HepG2 (cell line): ENCODE measurements at regions not wholly inside any gene's neighbourhood (a gene's known extent, or its start where the extent isn't known, plus 50 kb on each side); places are given as distances from the start of the nearest gene placed in this dataset.

Experiments used
- ATAC-seq: fragments of 200-7000 bp; cut with Tn5 transposase; 3 replicates; pipeline ENCODE4 v1.9.1; 2020; ENCODE audit warnings: mild to moderate bottlenecking, moderate library complexity
- BruUV-seq: library from RNA; stranded (reverse); fragments of 400-500 nt; replicated peaks from 2 replicates; lab custom pipeline; 2021; lab: Mats Ljungman, UMichigan
- CTCF ChIA-PET: fragments of 300-600 bp; formaldehyde crosslinking; extraction: SDS; loops from one replicate; lab custom pipeline; 2021; ENCODE audit warnings: low total read pairs, inconsistent platforms, low intra/inter-chr PET ratio; lab: Yijun Ruan, JAX
- POLR2A ChIA-PET: fragments of 350-600 bp; sonication (Branson Sonifier 250); formaldehyde crosslinking; loops from one replicate; lab custom pipeline; 2020; ENCODE audit warnings: antibody characterized with exemption, inconsistent platforms; lab: Yijun Ruan, JAX
- DNase-seq: peaks from one replicate; pipeline ENCODE4 v3.0.0-alpha.2; 2015; ENCODE audit warnings: low spot score
- FAIRE-seq: peaks from 3 replicates; lab custom pipeline; 2011; peaks lifted over from hg19 to GRCh38; lab: Jason Lieb, UNC
- H2AFZ ChIP-seq: one replicate; pipeline ENCODE4 v1.6.1; 2011; ENCODE audit warnings: low read length, inconsistent platforms
- H3K27ac ChIP-seq: fragments of 300-600 bp; 3 replicates; pipeline ENCODE4 v1.8.0; 2011; ENCODE audit warnings: mixed run types, mild to moderate bottlenecking, mixed read lengths, low read length, inconsistent platforms; ENCODE audit not compliant: insufficient read depth; ENCODE audit errors: extremely low read length
- H3K27me3 ChIP-seq, 2 experiments: fragments of 200-600 bp in 1 of 2; 2 replicates in 1 of 2; 3 replicates in 1 of 2; pipeline versions ENCODE4 v1.6.0 to v1.8.0; 2011; ENCODE audit warnings: low read length in 2 of 2, mild to moderate bottlenecking in 2 of 2, moderate library complexity in 2 of 2, inconsistent platforms in 1 of 2; ENCODE audit not compliant: insufficient read depth in 2 of 2, control insufficient read depth in 1 of 2
- H3K36me3 ChIP-seq, 2 experiments: fragments of 200-600 bp in 1 of 2; replicated peaks in 1 of 2; 2 replicates in 1 of 2; 3 replicates in 1 of 2; pipeline versions ENCODE4 v1.5.1 to v1.8.0; 2011; ENCODE audit warnings: low read length in 2 of 2, inconsistent platforms in 1 of 2; ENCODE audit not compliant: insufficient read depth in 2 of 2, control insufficient read depth in 1 of 2
- H3K4me1 ChIP-seq: 2 replicates; pipeline ENCODE4 v1.5.1; 2012; ENCODE audit warnings: low read length, inconsistent platforms; ENCODE audit not compliant: insufficient read depth
- H3K4me2 ChIP-seq: 2 replicates; pipeline ENCODE4 v1.6.0; 2011; ENCODE audit warnings: low read depth, low read length, inconsistent platforms
- H3K4me3 ChIP-seq, 3 experiments: fragments of 200-600 bp in 1 of 3; sonication (generic), shearing (Covaris generic) in 1 of 3; replicated peaks in 1 of 3; 2 replicates each; pipeline ENCODE4 v1.5.1; 2011 to 2016; ENCODE audit warnings: low read length in 3 of 3, inconsistent platforms in 2 of 3, low read depth in 2 of 3, mild to moderate bottlenecking in 2 of 3, control low read depth in 1 of 3, mixed read lengths in 1 of 3; ENCODE audit not compliant: insufficient read depth in 1 of 3
- H3K79me2 ChIP-seq: one replicate; pipeline ENCODE4 v1.6.1; 2011; ENCODE audit warnings: low read length, inconsistent platforms; ENCODE audit not compliant: insufficient read depth
- H3K9ac ChIP-seq: 2 replicates; pipeline ENCODE4 v1.6.0; 2011; ENCODE audit warnings: mild to moderate bottlenecking, low read depth, low read length, inconsistent platforms; ENCODE audit not compliant: insufficient read depth
- H3K9me3 ChIP-seq: 2 replicates; pipeline ENCODE4 v1.5.1; 2012; ENCODE audit warnings: mild to moderate bottlenecking, low read length
- H4K20me1 ChIP-seq: 2 replicates; pipeline ENCODE4 v1.6.0; 2011; ENCODE audit warnings: inconsistent platforms, mild to moderate bottlenecking, low read length, moderate library complexity; ENCODE audit not compliant: insufficient read depth
- AGO1 ChIP-seq: fragments of 200-400 bp; formaldehyde crosslinking; IDR thresholded peaks from 2 replicates; pipeline ENCODE4 v1.6.1; 2017; ENCODE audit warnings: mild to moderate bottlenecking, low read depth, low read length, moderate library complexity; ENCODE audit not compliant: poor library complexity, severe bottlenecking
- CBX1 ChIP-seq: IDR thresholded peaks from one replicate; pipeline ENCODE4 v1.6.1; 2016; ENCODE audit warnings: antibody characterized with exemption, low read depth
- CREB3 ChIP-seq: sonication (generic); formaldehyde crosslinking; IDR thresholded peaks from 2 replicates; pipeline ENCODE4 v1.5.0; 2020; ENCODE audit warnings: missing genetic modification reagents
- DMAP1 ChIP-seq: IDR thresholded peaks from 2 replicates; pipeline ENCODE4 v1.6.1; 2016
- ESRRA ChIP-seq: sonication (generic); formaldehyde crosslinking; IDR thresholded peaks from 2 replicates; pipeline ENCODE4 v1.5.1; 2020; ENCODE audit warnings: mild to moderate bottlenecking, low read depth, missing genetic modification reagents
- FOSL2 ChIP-seq: sonication (generic); formaldehyde crosslinking; IDR thresholded peaks from 2 replicates; pipeline ENCODE4 v1.4.0; 2020; ENCODE audit warnings: missing genetic modification reagents
- GATA4 ChIP-seq: sonication (generic); IDR thresholded peaks from 2 replicates; pipeline ENCODE4 v1.6.1; 2016; ENCODE audit warnings: antibody characterized with exemption, low read depth, borderline replicate concordance
- HIVEP1 ChIP-seq: sonication (generic); formaldehyde crosslinking; IDR thresholded peaks from 2 replicates; pipeline ENCODE4 v1.4.0; 2020; ENCODE audit warnings: mild to moderate bottlenecking, missing genetic modification reagents
- HOXD1 ChIP-seq: sonication (generic); formaldehyde crosslinking; IDR thresholded peaks from 2 replicates; pipeline ENCODE4 v1.5.0; 2020; ENCODE audit warnings: missing genetic modification reagents
- KLF9 ChIP-seq: IDR thresholded peaks from 2 replicates; pipeline ENCODE4 v1.6.1; 2016; ENCODE audit warnings: low read depth
- KMT2A ChIP-seq: sonication (generic); formaldehyde crosslinking; IDR thresholded peaks from 2 replicates; pipeline ENCODE4 v1.4.0; 2020; ENCODE audit warnings: missing genetic modification reagents
- MEIS2 ChIP-seq: sonication (generic); formaldehyde crosslinking; IDR thresholded peaks from 2 replicates; pipeline ENCODE4 v1.9.0; 2021; ENCODE audit warnings: mild to moderate bottlenecking, missing genetic modification reagents
- SMARCC2 ChIP-seq: fragments of 450-650 bp; IDR thresholded peaks from 2 replicates; pipeline ENCODE4 v1.6.1; 2017; ENCODE audit warnings: antibody characterized with exemption, mild to moderate bottlenecking
- SP4 ChIP-seq: sonication (generic); formaldehyde crosslinking; IDR thresholded peaks from 2 replicates; pipeline ENCODE4 v1.8.1; 2023; ENCODE audit warnings: mild to moderate bottlenecking, missing genetic modification reagents
- TAF15 ChIP-seq: fragments of 200-400 bp; formaldehyde crosslinking; IDR thresholded peaks from one replicate; pipeline ENCODE4 v1.6.1; 2018; ENCODE audit warnings: mild to moderate bottlenecking, low read depth, low read length; ENCODE audit not compliant: poor library complexity, severe bottlenecking
- TGIF2 ChIP-seq: IDR thresholded peaks from 2 replicates; pipeline ENCODE4 v1.6.1; 2016; ENCODE audit warnings: control low read depth, missing compliant biosample characterization
- THAP9 ChIP-seq: sonication (generic); formaldehyde crosslinking; IDR thresholded peaks from 2 replicates; pipeline ENCODE4; 2020; ENCODE audit warnings: missing genetic modification reagents, mild to moderate bottlenecking, borderline replicate concordance
- ZFX ChIP-seq: sonication (generic); formaldehyde crosslinking; IDR thresholded peaks from 2 replicates; pipeline ENCODE4 v1.4.0; 2020; ENCODE audit warnings: mild to moderate bottlenecking, low read depth, missing genetic modification reagents, moderate library complexity
- ZFYVE20 ChIP-seq: sonication (generic); formaldehyde crosslinking; IDR thresholded peaks from 2 replicates; pipeline ENCODE4 v1.8.0; 2023; ENCODE audit warnings: low read depth, mild to moderate bottlenecking, moderate library complexity, missing genetic modification reagents, borderline replicate concordance
- ZMYM3 ChIP-seq: sonication (generic); formaldehyde crosslinking; IDR thresholded peaks from 2 replicates; pipeline ENCODE4 v1.5.1; 2020; ENCODE audit warnings: mild to moderate bottlenecking, missing genetic modification reagents
- ZNF180 ChIP-seq: sonication (generic); formaldehyde crosslinking; IDR thresholded peaks from 2 replicates; pipeline ENCODE4 v1.4.0; 2020; ENCODE audit warnings: low read depth, missing genetic modification reagents, borderline replicate concordance
- ZNF317 ChIP-seq: sonication (generic); formaldehyde crosslinking; IDR thresholded peaks from 2 replicates; pipeline ENCODE4 v1.5.0; 2020; ENCODE audit warnings: mild to moderate bottlenecking, missing genetic modification reagents
- ZNF33B ChIP-seq: sonication (generic); formaldehyde crosslinking; IDR thresholded peaks from 2 replicates; pipeline ENCODE4 v1.5.1; 2020; ENCODE audit warnings: mild to moderate bottlenecking, missing genetic modification reagents
- ZNF549 ChIP-seq: sonication (generic); formaldehyde crosslinking; IDR thresholded peaks from 2 replicates; pipeline ENCODE4 v1.5.0; 2020; ENCODE audit warnings: missing genetic modification reagents
- WGBS: methylation state at CpG from one replicate; pipeline ENCODE4 v1.1.6; 2017; ENCODE audit warnings: low lambda C conversion rate; 5-methylcytosine and 5-hydroxymethylcytosine counted together
- in situ Hi-C: cut with HindIII; loops from 2 replicates; pipeline ENCODE4 v1.10.0; 2017; ENCODE audit warnings: low pct_unique_long_range_greater_than_20kb; ENCODE audit not compliant: extremely low pct_ligation_motif_present
- intact Hi-C: fragments of 100-400 bp; cut with micrococcal nuclease; formaldehyde crosslinking; loops from one replicate; pipeline ENCODE4 v1.10.0; 2022; ENCODE audit not compliant: unreplicated experiment

DNA sequence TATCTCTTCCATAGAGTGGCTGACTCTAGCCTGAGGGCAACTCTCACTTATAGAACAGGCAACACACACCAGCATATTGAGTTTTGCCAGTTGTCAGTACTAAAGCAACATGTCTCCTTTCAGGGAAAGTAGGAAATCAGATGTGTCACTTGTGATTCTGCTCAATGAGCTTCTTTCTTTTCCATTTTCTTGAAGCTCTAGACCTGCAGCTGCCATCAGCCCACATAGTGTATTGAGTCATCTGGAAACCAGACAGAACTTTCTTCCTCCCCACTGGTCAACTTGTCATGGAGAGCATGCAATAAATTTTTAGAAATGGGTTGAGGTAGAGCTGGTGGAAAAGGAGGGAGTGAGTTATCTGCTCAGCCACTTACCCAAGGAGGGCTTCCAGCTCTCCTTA is 209.0 kb upstream of the PLEKHG7 start (continued):
- TF ChIP-seq FOSL2, result no peak
- no peak for TF ChIP-seq ZNF180
- no peak for TF ChIP-seq ZNF317 (CRISPR knock-in tag)
- no peak for TF ChIP-seq HOXD1 (CRISPR knock-in tag)
- no peak for TF ChIP-seq AGO1
- no peak for TF ChIP-seq SMARCC2
- no peak for TF ChIP-seq TGIF2 (CRISPR knock-in tag)
- TF ChIP-seq CREB3 (CRISPR knock-in tag), result no peak
- TF ChIP-seq CBX1, result no peak
- TF ChIP-seq THAP9 (CRISPR knock-in tag), result no peak
- TF ChIP-seq KLF9 (CRISPR knock-in tag), result no peak
- no peak for TF ChIP-seq DMAP1 (CRISPR knock-in tag)
- TF ChIP-seq SP4 (CRISPR knock-in tag), result no peak

DNA sequence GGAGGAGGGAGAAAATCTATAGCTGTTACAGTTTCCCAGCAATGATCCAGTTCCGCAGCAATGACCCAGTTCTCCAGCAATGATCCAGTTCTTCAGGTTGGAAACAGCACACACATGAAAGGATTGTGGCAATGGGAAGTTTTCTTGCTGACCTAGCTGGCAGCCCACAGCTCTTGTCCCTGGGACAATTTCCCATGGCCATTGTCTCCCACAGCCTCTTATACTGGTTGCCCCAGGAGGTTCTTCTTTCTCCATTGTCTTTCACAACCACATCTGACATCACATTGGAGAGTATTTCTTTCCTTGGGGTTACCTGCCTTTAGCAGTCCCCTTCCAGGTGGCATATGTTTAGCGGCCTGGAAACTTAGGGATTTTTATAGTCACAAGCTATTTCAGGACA is 209.8 kb upstream of the PLEKHG7 start:
- Histone ChIP-seq H3K79me2 (no peaks in the 10 kb centered on the region), H3K9ac (no peak overlapping the region), H2AFZ (no peak overlapping the region), H3K27ac (no peak overlapping the region), H3K36me3 (no peaks in the 10 kb centered on the region), H3K4me3 (no peak overlapping the region), H3K4me2 (no peak overlapping the region), H3K4me1 (no peaks in the 10 kb centered on the region), H3K27me3 (no peaks in the 10 kb centered on the region), H4K20me1 (no peaks in the 10 kb centered on the region), H3K9me3 (no peaks in the 10 kb centered on the region)
- ChIA-PET POLR2A (no interaction called here), CTCF (no interaction called here)
- BruUV-seq, result no TSS peak
- DNase-seq (no peak), FAIRE-seq (no peak), ATAC-seq (no peak)
- intact Hi-C loops, result no loop called here
- in situ Hi-C loops, result no loop called here
- 51% methylated on average over 2 of the region's 2 CpGs for WGBS
- TF ChIP-seq GATA4 (no peak), ZNF549 (no peak), ZMYM3 (CRISPR knock-in tag) (no peak), KMT2A (CRISPR knock-in tag) (no peak), MEIS2 (no peak), ESRRA (CRISPR knock-in tag) (no peak), TAF15 (no peak), ZNF33B (CRISPR knock-in tag) (no peak), HIVEP1 (CRISPR knock-in tag) (no peak), ZFX (no peak), ZFYVE20 (CRISPR knock-in tag) (no peak)
